Activated T-cell treated with anti-CD3 and anti-CD28 coated beads for 48 hours (primary cell): ENCODE measurements at regions not wholly inside any gene's neighbourhood (a gene's known extent, or its start where the extent isn't known, plus 50 kb on each side); places are given as distances from the start of the nearest gene placed in this dataset.
"Not testable (repeated sequence)": the region's sequence is repeated elsewhere in the genome, so short reads cannot be mapped to it uniquely, and the experiment has no call there.

ENCODE experiments used
- DNase-seq: peaks from one replicate; pipeline ENCODE4 v3.0.0-alpha.2; 2020; ENCODE audit warnings: low read depth

GRCh38 chr4:111274060-111274459, 651.2 kb upstream of the PITX2 start:
- DNase-seq: no peak

GRCh38 chr4:111274486-111274885, 651.6 kb upstream of the PITX2 start:
- no peak for DNase-seq

GRCh38 chr4:111281219-111281618, 658.3 kb upstream of the PITX2 start:
- DNase-seq: no peak

GRCh38 chr4:111282035-111282434, 659.2 kb upstream of the PITX2 start:
- DNase-seq: no peak

GRCh38 chr4:111283066-111283677, 660.3 kb upstream of the PITX2 start:
- DNase-seq: peak; percentile 15

- DNase-seq: no peak
These were observed 673.6 kb upstream of the PITX2 start for GRCh38 chr4:111296466-111296865.

GRCh38 chr4:111303806-111304205, 680.9 kb upstream of the PITX2 start:
- DNase-seq: no peak

- DNase-seq: no peak
These were observed 700.6 kb upstream of the PITX2 start for GRCh38 chr4:111323496-111323895.

GRCh38 chr4:111323916-111324315, 701.0 kb upstream of the PITX2 start:
- DNase-seq: no peak

GRCh38 chr4:111326450-111326849, 703.6 kb upstream of the PITX2 start:
- DNase-seq: no peak

- no peak for DNase-seq
These were observed 707.9 kb upstream of the PITX2 start for GRCh38 chr4:111330786-111331185.

GRCh38 chr4:111334361-111334760, 711.5 kb upstream of the PITX2 start:
- no peak for DNase-seq

- not testable (repeated sequence) for DNase-seq
These were observed 714.5 kb upstream of the PITX2 start for GRCh38 chr4:111337186-111337876.

- DNase-seq: no peak
These were observed 736.7 kb upstream of the PITX2 start for GRCh38 chr4:111359602-111360001.

- no peak for DNase-seq
These were observed 738.0 kb upstream of the PITX2 start for GRCh38 chr4:111360906-111361305.

GRCh38 chr4:111362941-111363361, 740.1 kb upstream of the PITX2 start:
- DNase-seq: no peak

- DNase-seq: not testable (repeated sequence)
These were observed 755.0 kb upstream of the PITX2 start for GRCh38 chr4:111377880-111378279.

- no peak for DNase-seq
These were observed 756.7 kb upstream of the FAM241A start for GRCh38 chr4:111388561-111388960.

GRCh38 chr4:111391829-111392228, 753.4 kb upstream of the FAM241A start:
- no peak for DNase-seq

- no peak for DNase-seq
These were observed 751.5 kb upstream of the FAM241A start for GRCh38 chr4:111393781-111394180.

- DNase-seq: no peak
These were observed 746.3 kb upstream of the FAM241A start for GRCh38 chr4:111398906-111399330.

- no peak for DNase-seq
These were observed 745.6 kb upstream of the FAM241A start for GRCh38 chr4:111399623-111400022.

GRCh38 chr4:111400741-111401140, 744.5 kb upstream of the FAM241A start:
- DNase-seq: no peak

GRCh38 chr4:111404673-111405072, 740.6 kb upstream of the FAM241A start:
- DNase-seq: no peak
